RWPE1 (cell line): ENCODE measurements at regions not wholly inside any gene's neighbourhood (a gene's known extent, or its start where the extent isn't known, plus 50 kb on each side); places are given as distances from the start of the nearest gene placed in this dataset.

Source experiments
- CTCF ChIA-PET: fragments of 350-600 bp; sonication (Branson Sonifier 250); formaldehyde crosslinking; extraction: SDS; loops from one replicate; lab custom pipeline; 2021; lab: Yijun Ruan, JAX
- POLR2A ChIA-PET: fragments of 400-600 bp; formaldehyde crosslinking; extraction: SDS; loops from one replicate; lab custom pipeline; 2020; ENCODE audit warnings: antibody characterized with exemption; ENCODE audit not compliant: low non-redundant PET; lab: Yijun Ruan, JAX
- DNase-seq: peaks from one replicate; pipeline ENCODE4 v3.0.0; 2012; ENCODE audit warnings: low spot score
- H3K27ac ChIP-seq: fragments of 450-650 bp; 2 replicates; pipeline ENCODE4 v1.5.1; 2017
- CTCF ChIP-seq: fragments of 450-650 bp; conservative IDR thresholded peaks from 2 replicates; pipeline ENCODE4 v1.5.1; 2017; ENCODE audit warnings: low read depth, mild to moderate bottlenecking

GRCh38 chr1:168845140-168845539 is 116.1 kb upstream of the DPT start:
- no peak for DNase-seq
- no peak overlapping the region for H3K27ac ChIP-seq
- TF ChIP-seq CTCF, result no peak
- ChIA-PET POLR2A (no interaction called here), CTCF (no interaction called here)

DNA sequence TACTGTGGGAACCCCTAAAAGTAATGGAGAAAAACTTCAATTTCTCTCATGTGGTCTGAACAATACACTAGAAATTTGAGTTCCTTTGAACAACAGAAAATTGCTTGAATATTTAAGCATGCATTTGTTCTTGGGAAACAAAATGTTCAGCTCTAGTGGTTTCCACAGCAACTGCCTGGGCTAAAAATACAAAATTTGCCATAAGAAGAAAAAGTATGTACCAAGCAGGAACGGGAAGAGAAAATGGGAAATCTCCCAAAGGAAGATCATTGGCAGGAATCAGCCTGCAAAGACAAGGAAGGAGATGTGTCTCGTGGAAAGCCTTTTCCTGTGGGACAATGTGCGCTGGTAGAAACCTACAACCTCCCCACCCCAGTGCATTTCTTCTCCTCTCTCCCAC is 119.0 kb upstream of the DPT start:
- CTCF ChIA-PET, result no interaction called here
- POLR2A ChIA-PET, result no interaction called here
- TF ChIP-seq CTCF, result no peak
- no peak overlapping the region for H3K27ac ChIP-seq
- DNase-seq, result no peak

DNA sequence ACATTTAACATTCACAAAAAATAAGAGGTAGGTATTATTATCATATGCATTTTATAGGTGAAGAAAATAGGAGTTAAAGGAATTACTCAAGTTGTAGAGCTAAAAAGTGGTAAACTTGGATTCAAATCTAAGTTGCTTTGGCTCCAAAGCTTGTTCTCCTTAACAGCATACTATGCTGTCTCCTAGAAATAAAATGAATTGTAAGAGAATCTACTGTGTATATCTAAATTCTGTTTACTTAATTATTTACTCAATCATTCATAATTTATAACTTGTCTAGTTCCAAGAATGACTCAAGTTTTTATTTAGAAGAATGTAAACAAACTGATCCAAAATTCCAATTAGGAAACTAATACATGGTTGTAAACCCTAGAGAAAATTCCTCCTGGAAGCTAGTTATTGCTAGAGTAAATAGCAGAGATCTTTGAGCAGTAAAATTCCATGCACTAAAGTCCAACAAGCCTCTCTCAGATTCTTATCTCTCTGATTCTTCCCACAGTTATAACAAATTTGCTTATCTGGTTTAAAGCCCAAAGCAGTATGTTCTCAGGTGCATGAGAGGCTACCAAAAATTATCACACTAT is 132.5 kb upstream of the DPT start:
- H3K27ac ChIP-seq, result no peak overlapping the region
- no peak for DNase-seq
- POLR2A ChIA-PET, result no interaction called here
- CTCF ChIA-PET, result no interaction called here
- no peak for TF ChIP-seq CTCF

DNA sequence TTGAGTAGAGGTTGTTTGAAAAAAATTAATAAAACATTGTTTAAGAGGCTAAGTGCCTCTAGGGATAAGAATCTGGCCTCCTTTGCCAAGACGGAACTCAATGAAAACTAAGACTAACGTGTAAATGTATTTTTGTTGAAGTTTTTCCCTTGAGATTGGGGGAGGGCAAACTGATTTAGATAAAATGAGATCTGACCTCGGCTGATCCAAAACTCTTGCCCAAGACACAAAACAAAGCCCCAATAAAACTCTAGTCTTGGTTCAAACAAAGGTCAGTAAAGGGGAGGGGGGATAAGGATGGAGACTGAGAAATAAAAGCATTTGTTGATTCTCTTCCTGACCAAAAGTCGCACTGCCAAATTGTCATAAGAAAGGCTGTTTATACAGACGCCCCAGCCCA is 134.8 kb upstream of the DPT start:
- ChIA-PET POLR2A (no interaction called here), CTCF (no interaction called here)
- DNase-seq, result no peak
- no peak for TF ChIP-seq CTCF
- H3K27ac ChIP-seq, result no peak overlapping the region

DNA sequence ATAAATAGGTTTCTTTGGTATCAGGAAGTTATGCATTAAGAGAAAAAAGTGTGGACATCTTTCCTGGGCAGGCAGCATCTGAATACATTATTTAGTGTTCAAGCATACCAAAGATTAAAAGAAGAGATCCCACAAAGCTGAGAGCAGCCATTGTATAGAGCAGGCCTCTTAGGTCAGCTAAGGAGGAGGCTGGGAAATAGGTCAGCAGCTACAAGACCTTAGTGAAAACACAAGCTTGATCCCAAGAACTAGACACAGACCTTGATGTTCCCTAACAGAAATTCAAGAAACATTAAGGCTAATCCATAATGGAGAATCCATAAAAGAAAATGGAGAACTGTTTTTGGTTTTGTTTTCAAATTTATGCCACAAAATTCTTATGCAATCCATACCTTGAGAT is 135.3 kb upstream of the DPT start:
- POLR2A ChIA-PET, result no interaction called here

GRCh38 chr1:168865850-168866620 is 137.0 kb upstream of the DPT start:
- DNase-seq, result no peak
- POLR2A ChIA-PET, result no interaction called here
- CTCF ChIA-PET, result no interaction called here
- H3K27ac ChIP-seq, result no peak overlapping the region
- no peak for TF ChIP-seq CTCF

More for the DNA sequence above, 135.3 kb upstream of the DPT start:
- no peak overlapping the region for H3K27ac ChIP-seq
- no peak for TF ChIP-seq CTCF
- CTCF ChIA-PET, result no interaction called here
- no peak for DNase-seq
